Stimulated activated CD8-positive, alpha-beta memory T cell treated with anti-CD3 and anti-CD28 coated beads, Interleukin-15, amount 100 ng/mL, for 4 hours (primary cell): ENCODE measurements at regions not wholly inside any gene's neighbourhood (a gene's known extent, or its start where the extent isn't known, plus 50 kb on each side); places are given as distances from the start of the nearest gene placed in this dataset.

Source experiments
- DNase-seq, 2 donors: peaks; one replicate each; pipeline ENCODE4 v3.0.0-alpha.2; 2020; ENCODE audit warnings: low read depth in 2 of 2

DNA sequence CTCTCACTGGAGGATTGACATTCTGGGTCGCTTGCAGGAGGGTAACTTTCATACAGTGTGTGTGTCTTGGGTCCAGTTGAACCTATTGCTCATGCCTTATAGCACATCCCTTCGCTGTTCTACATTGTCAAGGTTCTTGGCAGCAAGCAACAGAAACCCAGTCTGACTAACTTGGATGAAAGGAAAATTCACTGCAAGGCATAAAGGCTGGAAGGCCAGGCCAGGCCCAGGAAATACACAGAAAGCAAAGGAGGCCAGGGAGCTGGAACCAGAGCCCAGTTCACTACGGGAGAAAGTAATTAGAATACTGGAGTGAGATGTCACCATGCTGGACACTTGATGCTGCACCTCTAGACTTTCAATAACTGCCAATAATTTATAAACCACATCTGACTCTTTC, 353.8 kb upstream of the GATB start:
- no peak for DNase-seq

DNA sequence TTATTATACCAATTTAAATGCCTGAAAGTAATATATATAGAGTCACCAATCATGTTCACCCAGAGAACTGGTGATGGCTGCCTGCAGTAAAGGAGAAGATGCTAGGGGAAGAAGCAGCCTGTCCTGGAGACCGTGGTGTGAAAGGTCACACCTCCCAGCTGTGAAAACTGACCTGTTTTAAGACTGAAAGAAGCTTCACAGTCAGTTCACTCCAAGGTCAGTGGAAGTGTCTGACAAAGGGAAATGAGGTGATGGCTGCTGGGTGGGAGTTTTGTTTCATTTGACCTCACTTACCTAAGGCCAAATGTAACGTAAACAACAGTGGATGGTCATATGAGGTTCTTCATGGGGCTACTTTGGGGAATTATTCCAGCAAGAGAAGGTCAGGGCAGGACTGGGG, 352.1 kb upstream of the GATB start:
- no peak for DNase-seq

- DNase-seq = no peak
Measured at GRCh38 chr4:152112190-152112589, 351.4 kb upstream of the GATB start.

DNA sequence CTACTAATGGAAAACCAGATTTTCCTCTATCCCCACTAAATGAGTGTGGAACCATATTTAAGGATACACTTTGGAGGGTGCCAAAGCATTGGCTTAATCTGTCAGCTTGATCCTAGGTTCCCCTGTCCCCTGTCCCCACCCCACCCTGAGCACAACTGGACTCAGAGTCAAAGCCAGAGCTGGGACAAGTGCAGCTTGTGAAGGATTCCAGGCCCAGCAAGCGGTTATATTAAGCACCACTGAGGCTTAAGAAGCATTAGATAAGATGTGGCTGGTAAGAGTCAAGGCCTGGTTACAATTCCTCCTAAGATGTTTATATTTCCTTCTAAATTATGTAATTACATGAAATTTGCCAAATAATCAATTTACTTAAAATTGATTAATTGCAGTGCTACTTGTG, 350.0 kb upstream of the GATB start:
- DNase-seq = no peak

DNA sequence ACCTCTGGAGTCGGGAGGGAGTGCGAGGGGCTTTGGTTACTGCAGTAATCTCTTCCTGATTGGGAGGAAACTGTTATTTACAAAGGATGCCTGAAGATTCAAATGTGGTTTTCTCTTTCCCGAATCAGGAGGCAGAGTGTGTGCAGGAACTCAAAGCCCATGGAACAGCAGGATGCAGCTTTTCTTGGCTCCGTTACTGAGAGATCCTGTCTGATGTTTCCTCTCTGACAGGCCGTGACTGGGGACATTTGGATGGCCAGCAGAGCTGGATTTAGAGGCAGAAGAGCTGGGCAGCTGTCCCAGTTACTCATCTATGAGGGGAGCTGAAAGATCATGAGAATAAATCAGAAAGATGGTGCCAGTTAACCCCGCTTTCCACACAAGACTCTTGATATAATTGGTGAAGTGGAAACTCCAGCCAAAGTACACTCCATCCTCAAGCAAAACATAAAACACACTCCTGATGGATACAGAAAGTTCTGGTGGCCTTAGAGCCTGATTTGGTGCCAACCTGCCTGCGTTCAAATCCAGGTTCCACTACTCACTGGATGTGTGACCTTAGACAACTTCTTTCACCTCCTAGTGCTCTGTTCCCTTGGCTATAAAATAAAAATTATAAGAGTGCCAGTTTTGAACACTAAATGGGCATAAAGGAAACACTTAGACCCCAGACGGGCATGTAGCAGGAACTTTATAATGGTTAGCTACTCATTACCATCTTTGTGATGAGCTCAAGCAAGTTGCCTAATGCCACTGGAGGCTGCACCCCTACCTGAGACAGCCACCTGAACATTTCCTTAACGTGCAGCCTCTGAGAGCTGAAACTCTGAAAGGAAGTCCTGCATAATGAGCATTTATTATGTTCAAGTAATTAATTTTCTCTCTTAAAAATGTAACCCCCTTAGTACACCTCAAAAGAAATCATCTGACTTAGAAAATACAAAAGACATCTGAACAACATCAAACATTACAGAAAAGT, 349.0 kb upstream of the GATB start:
- DNase-seq = no peak

GRCh38 chr4:152107736-152108500, 347.1 kb upstream of the GATB start:
- no peak for DNase-seq

DNA sequence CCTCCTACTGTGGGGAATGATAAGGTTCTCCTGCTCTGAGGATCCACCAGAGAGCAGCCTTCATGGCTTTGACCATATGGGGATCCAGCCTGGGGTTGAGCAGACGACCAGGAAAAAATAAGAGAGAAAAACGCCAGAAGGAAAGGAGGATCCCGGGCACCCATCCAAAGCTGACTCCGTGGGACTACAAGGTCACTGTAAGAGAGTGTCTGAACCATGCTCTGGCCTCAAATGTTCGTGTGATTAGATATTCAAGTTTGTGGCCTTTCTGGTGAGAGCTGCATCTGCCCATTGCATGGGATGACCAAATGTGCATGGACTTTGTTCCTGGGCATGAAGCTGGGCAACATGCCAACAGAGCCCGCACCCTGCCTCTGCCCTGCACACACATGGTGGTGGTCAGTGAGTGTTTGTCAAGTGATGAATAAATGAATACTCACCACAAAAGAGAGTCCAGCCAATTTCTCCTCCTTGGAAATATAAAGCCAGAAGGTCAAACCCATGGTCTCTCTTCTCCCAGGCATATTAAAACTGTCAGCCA, 346.0 kb upstream of the GATB start:
- no peak for DNase-seq

- no peak for DNase-seq
Measured at GRCh38 chr4:152106113-152106763, 345.4 kb upstream of the GATB start.

DNA sequence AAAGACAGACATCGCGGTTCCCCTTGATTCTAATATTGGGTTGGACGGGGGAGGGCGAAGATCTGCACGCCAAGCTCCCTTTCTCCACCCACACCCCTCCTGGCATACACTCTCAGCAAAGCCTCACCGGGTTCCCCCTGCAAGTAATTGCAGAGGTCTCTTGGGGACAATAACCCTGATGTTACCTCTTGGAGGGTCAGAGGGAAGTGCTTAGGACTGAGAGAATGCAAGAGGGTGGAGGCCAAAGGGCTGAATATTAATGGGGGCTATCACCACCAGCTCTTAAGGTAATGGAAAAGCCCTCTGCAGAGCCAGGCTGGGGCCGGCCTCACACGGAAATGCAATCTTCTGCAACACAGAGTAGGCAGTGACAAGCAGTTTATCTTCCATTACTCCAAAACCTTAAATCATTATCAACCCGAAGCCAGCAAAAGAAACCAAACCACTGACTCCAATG, 344.1 kb upstream of the GATB start:
- DNase-seq = no peak

- DNase-seq = no peak
Measured at GRCh38 chr4:152104356-152104755, 343.5 kb upstream of the GATB start.

DNA sequence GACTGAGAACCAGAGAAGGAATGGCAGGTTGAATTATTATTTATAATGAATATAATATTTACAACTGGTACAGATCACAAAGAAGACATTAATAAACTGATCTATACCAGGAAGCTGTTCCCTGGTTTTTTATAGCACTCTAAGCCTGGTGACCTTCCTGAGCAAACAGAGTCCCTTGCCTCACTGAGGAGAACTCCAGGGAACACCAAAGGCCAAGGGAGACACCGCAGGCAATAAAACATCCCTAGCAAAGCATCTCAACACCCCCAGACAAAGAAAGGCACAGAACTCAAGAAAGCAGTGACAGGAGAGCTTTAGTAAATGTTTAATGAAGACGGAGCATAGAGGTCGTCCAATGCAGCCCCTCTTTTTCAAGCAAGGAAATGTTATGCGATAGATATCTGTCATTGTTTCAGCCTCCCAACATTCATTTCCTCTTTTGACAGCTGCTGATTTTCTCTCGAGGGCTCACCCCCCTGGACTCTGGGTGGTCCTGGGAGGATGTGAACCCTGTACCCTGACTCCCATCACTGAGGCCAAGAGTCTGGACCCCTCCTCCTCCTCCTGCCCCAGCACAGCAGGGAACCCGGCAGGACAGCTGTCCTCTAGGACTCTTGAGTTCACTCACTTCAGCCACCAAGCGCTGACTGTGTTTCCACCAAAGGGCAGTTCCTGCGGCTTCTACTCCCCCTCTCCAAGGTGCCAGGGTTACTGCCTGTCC, 342.5 kb upstream of the GATB start:
- no peak for DNase-seq

- no peak for DNase-seq
Measured at GRCh38 chr4:152102436-152103000, 341.7 kb upstream of the GATB start.

- no peak for DNase-seq
Measured at GRCh38 chr4:152101556-152102435, 341.0 kb upstream of the GATB start.

DNA sequence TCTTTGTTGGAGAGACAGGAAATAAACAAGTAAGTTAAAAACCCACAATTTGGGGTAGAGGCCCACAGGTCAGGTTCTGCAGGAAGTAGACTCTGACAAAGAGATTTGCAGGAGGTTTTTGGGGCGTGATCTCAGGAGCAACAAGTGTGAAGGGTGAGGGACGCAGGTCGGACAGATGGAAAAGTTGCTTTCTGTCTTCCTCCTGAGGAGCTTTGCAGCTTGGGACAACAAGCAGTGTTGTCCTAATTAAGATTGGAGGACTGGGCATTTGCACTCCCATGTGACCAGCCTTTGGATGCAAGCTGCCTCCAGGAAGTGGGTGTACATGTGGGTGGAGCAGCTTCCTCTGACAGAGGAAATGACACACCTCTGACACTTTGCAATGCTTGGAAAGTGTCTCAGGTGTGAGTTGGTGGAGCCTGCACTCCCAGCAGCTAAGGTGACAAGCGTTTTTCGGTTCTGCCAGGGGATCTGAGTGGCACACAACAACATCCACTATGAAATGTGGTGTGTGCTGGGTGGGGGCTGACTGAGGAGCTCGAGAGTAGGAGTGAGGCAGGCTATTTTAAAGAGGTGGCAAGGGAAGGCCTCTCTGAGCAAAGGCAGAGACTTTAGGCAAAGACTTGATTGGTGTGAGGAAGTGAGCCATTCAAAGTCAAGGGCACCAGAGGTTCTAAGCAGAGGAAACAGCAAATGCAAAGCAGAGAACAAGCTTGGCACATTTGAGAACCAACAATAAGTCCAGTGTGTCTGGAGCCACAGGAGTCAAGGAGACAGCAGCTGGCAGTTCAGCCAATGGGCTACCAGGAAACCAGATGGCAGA, 339.8 kb upstream of the GATB start:
- peak; percentile 46 to 71 for DNase-seq

DNA sequence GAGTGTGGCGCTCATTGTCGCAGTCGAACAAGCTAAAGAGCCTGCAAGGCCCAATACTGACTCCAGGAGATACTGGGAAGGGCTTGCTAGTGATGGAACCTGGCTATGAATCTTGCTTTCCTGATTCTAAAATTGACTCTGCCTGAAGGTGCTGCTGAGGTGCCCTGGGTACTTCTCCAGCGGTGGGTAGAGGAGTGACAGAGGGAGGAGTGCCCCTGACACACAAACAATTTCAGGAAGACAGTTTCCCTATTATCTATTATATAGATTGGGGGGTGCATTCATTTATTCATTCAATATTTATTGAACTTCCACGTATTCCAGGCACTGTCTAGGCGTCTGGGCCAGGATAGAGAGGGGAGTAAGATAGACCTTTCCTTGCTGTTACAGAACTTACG, 339.2 kb upstream of the GATB start:
- no peak for DNase-seq

- DNase-seq = no peak
Measured at GRCh38 chr4:152099555-152099954, 338.7 kb upstream of the GATB start.

DNA sequence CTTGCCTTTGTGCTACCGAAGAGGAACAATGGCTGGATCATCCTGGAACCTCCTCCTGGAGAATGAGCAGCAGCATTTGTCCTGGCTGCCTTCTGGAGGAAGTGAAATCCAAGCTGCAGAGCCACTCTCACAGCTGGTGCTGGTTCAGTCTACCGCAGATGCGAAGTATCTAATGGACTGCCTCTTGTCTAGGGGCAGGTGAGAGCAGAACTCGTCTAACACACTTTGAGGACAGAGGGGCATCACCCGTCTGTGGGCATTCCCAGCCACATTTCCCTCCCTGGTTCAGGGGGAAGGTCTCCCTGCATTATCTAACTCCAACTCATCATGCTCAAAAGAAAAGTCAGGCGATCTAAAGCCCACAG, 338.2 kb upstream of the GATB start:
- no peak for DNase-seq

GRCh38 chr4:152098365-152099060, 337.7 kb upstream of the GATB start:
- no peak for DNase-seq

DNA sequence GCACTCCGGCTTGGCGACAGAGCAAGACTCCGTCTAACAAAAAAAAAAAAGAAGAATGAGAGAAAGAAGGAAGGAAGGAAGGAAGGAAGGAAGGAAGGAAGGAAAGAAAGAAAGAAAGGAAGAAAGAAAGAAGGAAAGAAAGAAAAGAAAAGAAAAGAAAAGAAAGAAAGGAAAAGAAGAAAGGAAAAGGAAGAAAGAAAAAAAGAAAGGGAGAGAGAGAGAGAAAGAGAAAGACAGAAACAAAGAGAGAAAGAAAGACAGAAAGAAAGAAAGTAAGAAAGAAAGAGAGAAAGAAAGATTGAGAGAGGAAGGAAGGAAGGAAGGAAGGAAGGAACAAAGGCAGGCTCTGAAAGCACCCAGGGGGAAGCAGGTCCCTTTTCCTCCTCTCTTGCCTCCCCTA, 336.6 kb upstream of the GATB start:
- DNase-seq = no peak
